Activated CD8-positive, alpha-beta memory T cell treated with anti-CD3 and anti-CD28 coated beads, Interleukin-2, amount 10 ng/mL, durations not matched to agents 7 days and 5 days (primary cell): ENCODE measurements at regions not wholly inside any gene's neighbourhood (a gene's known extent, or its start where the extent isn't known, plus 50 kb on each side); places are given as distances from the start of the nearest gene placed in this dataset.
"Not testable (repeated sequence)": the region's sequence is repeated elsewhere in the genome, so short reads cannot be mapped to it uniquely, and the experiment has no call there.

Experiments
- ATAC-seq: fragments of 150-1000 bp; cut with Tn5 transposase; one replicate; pipeline ENCODE4 v1.10.0; 2021; ENCODE audit warnings: moderate library complexity
- CTCF ChIA-PET: fragments of 350-600 bp; sonication (Branson Sonifier 250); formaldehyde crosslinking; loops from one replicate; lab custom pipeline; 2021; ENCODE audit warnings: antibody characterized with exemption; lab: Charles Lee
- DNase-seq: peaks from one replicate; pipeline ENCODE4 v3.0.0-alpha.2; 2020
- H3K27ac Mint-ChIP-seq: one replicate; pipeline ENCODE4 v1.8.0; 2021; ENCODE audit warnings: mild to moderate bottlenecking, mixed read lengths
- H3K27me3 Mint-ChIP-seq: one replicate; pipeline ENCODE4 v1.8.0; 2021; ENCODE audit warnings: mixed read lengths
- H3K36me3 Mint-ChIP-seq: one replicate; pipeline ENCODE4 v1.8.0; 2021; ENCODE audit warnings: mild to moderate bottlenecking, mixed read lengths
- H3K4me1 Mint-ChIP-seq: one replicate; pipeline ENCODE4 v1.8.0; 2021; ENCODE audit warnings: mixed read lengths
- H3K4me3 Mint-ChIP-seq: one replicate; pipeline ENCODE4 v1.8.0; 2021; ENCODE audit warnings: mild to moderate bottlenecking, moderate library complexity, mixed read lengths
- H3K9me3 Mint-ChIP-seq: one replicate; pipeline ENCODE4 v1.8.0; 2022; ENCODE audit warnings: low read depth, mixed read lengths

DNA sequence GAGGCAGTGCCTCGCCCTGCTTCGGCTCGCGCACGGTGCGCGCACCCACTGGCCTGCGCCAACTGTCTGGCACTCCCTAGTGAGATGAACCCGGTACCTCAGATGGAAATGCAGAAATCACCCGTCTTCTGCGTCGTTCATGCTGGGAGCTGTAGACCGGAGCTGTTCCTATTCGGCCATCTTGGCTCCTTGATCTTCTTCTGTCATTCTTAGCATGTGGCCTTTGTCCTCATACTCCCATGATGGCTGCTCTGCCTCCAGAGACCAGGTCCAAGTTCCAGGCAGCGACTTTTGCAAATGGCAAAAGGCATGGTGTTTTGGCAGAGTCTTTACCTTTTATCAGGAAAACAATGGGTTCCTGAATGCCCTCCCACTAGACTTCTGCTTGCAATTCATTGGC lies 102.6 kb upstream of the SKOR2 start:
- H3K9me3 Mint-ChIP-seq, DNase-seq, H3K27me3 Mint-ChIP-seq, H3K36me3 Mint-ChIP-seq, H3K4me3 Mint-ChIP-seq, H3K4me1 Mint-ChIP-seq, CTCF ChIA-PET, ATAC-seq, H3K27ac Mint-ChIP-seq: not testable (repeated sequence)

DNA sequence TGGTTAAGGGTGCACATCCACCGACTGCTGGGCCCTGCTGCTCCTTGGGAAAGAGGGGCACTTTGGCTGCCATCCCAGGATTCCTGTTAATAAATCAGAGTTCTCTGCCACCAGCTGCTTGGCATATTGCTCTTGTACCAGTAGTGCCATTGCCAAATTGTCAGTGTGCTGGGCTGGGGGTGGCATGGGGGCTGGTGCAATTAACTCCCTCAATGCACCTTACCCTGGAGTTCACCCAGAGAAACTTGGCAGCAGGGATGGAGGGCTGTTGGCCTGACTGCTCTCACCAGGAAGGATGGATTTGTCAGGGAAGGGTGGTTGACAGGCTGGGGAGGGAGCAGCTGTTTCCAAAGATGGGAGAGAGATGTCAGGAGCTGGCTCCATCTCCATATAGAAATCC lies 94.6 kb upstream of the SKOR2 start:
- H3K36me3 Mint-ChIP-seq: no peaks in the 10 kb centered on the region
- H3K4me1 Mint-ChIP-seq: no peaks in the 10 kb centered on the region
- ATAC-seq: no peak
- DNase-seq: no peak
- no peaks in the 10 kb centered on the region for H3K27me3 Mint-ChIP-seq
- no peak overlapping the region for H3K27ac Mint-ChIP-seq
- H3K9me3 Mint-ChIP-seq: no peaks in the 10 kb centered on the region
- H3K4me3 Mint-ChIP-seq: no peak overlapping the region
- CTCF ChIA-PET: no interaction called here

DNA sequence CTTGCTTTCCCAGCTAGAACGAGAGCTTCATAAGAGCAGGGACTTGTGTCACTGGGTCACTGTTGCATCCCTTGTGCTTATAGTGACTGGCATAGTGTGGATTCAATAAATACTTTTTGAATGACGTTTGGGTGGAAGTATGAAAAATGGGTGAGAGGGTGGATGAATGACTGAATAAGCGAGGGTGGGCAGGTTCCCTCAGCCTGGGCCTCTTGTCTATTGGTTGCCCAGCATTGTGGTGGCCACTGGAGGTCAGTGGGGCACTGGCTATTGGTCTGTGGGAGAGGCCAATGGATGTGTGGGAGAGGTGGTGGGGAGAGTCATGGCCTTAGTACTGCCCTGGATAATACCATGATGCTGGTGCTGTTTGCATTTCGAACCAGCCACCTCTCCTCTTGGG lies 93.8 kb upstream of the SKOR2 start:
- Mint-ChIP-seq H3K27ac (no peak overlapping the region), H3K36me3 (no peaks in the 10 kb centered on the region), H3K9me3 (no peaks in the 10 kb centered on the region), H3K4me3 (no peak overlapping the region), H3K27me3 (no peaks in the 10 kb centered on the region), H3K4me1 (no peaks in the 10 kb centered on the region)
- ATAC-seq (no peak), DNase-seq (no peak)
- CTCF ChIA-PET: no interaction called here

DNA sequence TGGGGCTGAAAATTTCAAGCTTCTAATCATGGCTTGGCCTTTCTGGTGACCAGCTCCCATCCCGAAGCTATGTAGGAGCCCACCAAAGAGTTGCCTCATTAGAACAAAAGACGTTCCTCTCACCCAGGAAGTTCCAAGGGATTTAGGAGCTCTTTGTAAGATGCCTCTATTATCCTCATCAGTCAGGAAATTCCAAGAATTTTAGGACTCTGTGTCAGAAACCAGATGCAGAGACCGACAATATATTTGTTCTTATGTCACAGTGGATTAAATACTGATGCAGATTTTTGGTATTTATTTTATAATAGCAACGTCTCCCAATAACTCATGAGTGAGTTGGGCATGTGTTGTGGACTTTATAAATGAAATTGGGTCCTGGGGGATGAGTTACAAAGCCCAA lies 91.8 kb upstream of the SKOR2 start:
- H3K9me3 Mint-ChIP-seq: no peaks in the 10 kb centered on the region
- H3K27me3 Mint-ChIP-seq: peaks cover 3% of the 10 kb centered on the region
- no peaks in the 10 kb centered on the region for H3K36me3 Mint-ChIP-seq
- CTCF ChIA-PET: no interaction called here
- H3K27ac Mint-ChIP-seq: no peak overlapping the region
- ATAC-seq (no peak), DNase-seq (no peak)
- no peaks in the 10 kb centered on the region for H3K4me1 Mint-ChIP-seq
- H3K4me3 Mint-ChIP-seq: no peak overlapping the region

DNA sequence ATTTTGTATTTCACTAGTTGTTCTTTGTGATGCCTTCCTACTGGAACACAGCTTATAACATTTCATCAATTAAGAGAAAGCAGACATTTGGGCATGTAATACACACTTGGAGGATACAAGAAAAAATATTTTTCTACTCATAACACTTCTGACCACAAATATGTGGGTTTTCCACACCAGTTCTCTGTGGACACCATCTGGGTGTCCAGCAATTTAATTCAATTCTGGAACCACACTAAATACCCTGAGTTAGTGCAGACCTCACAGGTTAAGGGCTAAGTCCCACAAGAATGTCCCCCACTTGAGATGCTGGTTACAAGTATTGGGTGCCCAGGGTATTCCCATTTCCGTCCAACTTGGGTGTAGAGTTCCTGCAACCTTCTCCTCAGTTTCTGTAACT lies 91.1 kb upstream of the SKOR2 start:
- Mint-ChIP-seq H3K4me3 (no peak overlapping the region), H3K4me1 (no peaks in the 10 kb centered on the region), H3K27ac (no peak overlapping the region), H3K9me3 (no peaks in the 10 kb centered on the region), H3K36me3 (no peaks in the 10 kb centered on the region), H3K27me3 (peaks cover 3% of the 10 kb centered on the region)
- ATAC-seq: no peak
- CTCF ChIA-PET: no interaction called here
- no peak for DNase-seq

DNA sequence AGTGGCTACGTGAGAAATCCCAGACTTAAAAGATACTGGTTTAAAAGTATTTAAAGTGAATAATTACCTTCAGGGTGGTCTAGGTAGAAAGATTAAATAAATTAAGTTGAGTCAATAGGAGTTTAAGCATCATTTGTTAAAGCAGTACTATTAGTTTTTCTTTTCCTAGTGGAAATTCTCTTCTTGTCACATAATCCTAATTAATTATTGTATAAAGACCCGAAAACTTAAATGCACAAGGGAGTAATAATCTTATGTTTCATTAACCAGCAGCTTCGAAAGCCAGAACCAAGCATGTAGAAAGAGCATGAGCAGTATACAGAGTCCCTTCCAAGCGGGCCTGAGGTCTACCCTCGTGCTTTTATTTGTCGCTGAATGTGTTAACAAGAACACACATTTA lies 90.2 kb upstream of the SKOR2 start:
- peaks cover 3% of the 10 kb centered on the region for H3K27me3 Mint-ChIP-seq
- CTCF ChIA-PET: no interaction called here
- H3K9me3 Mint-ChIP-seq: no peaks in the 10 kb centered on the region
- H3K4me1 Mint-ChIP-seq: no peaks in the 10 kb centered on the region
- no peak overlapping the region for H3K4me3 Mint-ChIP-seq
- ATAC-seq (no peak), DNase-seq (no peak)
- no peak overlapping the region for H3K27ac Mint-ChIP-seq
- H3K36me3 Mint-ChIP-seq: no peaks in the 10 kb centered on the region

DNA sequence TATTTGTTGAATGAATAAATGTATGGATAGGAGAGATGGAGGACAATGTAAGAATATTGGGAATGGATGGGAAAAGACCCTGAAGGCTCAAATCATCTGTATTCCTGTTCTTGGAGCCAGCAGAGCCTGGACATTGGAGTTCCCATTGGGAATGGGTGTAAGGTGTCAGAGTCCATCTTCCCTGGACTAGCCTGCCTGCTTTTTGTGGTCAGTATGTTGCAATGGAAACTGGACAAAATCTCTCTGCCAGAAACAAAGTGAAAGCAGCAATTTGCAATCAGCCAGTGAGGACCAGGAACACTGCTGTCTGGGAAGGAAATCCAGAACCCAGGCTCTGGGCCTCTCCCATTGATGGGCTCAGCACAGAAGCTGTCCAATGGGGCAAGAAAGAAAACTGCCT lies 83.5 kb upstream of the SKOR2 start:
- Mint-ChIP-seq H3K27ac (no peak overlapping the region), H3K9me3 (no peaks in the 10 kb centered on the region), H3K36me3 (no peaks in the 10 kb centered on the region), H3K4me3 (no peak overlapping the region), H3K4me1 (no peaks in the 10 kb centered on the region), H3K27me3 (peaks cover 20% of the 10 kb centered on the region)
- DNase-seq: no peak
- ATAC-seq: no peak
- CTCF ChIA-PET: no interaction called here

DNA sequence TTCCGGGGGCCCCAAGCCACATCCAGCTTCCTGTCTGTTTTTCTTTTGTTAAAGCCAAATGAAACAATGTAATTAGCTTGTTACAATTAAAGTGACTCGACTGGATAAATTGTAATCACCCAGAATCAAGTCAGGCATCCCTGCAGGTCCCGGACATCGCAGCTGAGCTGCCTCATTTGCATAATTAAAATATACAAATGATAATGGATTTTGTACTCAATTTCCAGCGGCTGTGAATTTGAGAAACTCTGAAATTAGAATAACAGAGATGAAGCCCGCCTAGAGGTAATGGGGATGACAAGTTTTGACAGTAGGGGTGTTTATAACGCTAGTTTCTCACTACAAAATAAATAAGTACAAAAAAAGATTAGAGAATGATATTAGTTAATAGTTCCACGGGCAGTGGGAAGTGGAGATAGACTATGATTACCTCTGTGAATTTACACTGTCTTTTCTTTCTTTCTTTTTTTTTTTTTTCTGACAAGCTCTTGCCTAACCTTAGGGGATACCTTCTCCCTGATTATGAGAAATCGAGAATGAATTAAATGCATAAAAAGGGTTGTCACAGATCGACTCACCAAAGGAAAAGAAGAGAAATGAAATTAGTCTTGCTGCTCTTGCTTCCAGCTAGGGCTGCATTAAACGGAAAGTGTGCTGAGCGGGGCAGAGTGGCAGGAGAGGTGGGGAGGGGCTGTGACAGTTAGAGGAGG lies 82.6 kb upstream of the SKOR2 start:
- Mint-ChIP-seq H3K9me3 (no peaks in the 10 kb centered on the region), H3K4me1 (no peaks in the 10 kb centered on the region), H3K36me3 (no peaks in the 10 kb centered on the region), H3K4me3 (no peak overlapping the region), H3K27me3 (peaks cover 17% of the 10 kb centered on the region), H3K27ac (no peak overlapping the region)
- CTCF ChIA-PET: no interaction called here
- ATAC-seq: no peak
- DNase-seq: no peak

DNA sequence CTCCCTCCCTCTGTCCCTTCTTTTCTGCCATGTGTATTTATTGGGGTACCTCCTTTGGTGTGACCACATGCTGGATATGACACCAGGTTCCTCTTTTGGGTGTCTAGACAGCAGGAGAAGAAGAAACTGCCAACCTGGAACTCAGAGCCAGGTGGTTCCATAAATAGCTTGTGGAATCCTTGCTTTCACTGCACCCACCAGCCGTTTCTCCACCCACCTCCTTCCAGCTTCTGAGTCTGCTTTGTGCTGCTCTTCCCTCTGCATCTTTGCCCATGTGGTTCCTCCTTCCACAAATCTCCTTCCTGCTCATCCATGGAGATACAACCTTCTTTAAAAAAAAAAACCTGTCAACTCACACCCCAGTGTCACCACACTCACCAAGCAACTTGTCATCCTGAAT lies 80.2 kb upstream of the SKOR2 start:
- CTCF ChIA-PET: no interaction called here
- Mint-ChIP-seq H3K4me3 (no peak overlapping the region), H3K4me1 (no peaks in the 10 kb centered on the region), H3K27me3 (peaks cover 17% of the 10 kb centered on the region), H3K27ac (no peak overlapping the region), H3K9me3 (no peaks in the 10 kb centered on the region), H3K36me3 (no peaks in the 10 kb centered on the region)
- DNase-seq: no peak
- no peak for ATAC-seq

DNA sequence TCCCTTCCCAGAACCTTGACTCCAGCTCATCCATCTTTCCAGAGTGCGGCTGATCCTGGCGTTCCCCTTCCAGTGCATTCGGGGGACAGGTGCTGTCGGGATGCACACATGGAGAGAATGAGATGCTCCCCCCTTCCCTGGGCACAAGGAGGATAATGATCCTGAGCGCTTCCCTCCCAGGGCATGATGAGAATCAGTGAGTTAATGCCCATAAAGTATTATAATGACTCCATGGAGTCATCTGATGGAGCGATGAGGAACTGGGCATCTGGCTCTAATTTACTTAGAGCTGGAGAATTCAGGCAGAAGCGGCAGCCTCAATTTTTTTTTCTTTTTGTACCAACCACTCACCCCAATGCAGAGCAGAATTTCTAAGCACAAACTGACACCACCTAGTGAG lies 79.6 kb upstream of the SKOR2 start:
- no peaks in the 10 kb centered on the region for H3K9me3 Mint-ChIP-seq
- H3K4me3 Mint-ChIP-seq: no peak overlapping the region
- no peak overlapping the region for H3K27ac Mint-ChIP-seq
- no peak for DNase-seq
- no peaks in the 10 kb centered on the region for H3K36me3 Mint-ChIP-seq
- no peak for ATAC-seq
- no peaks in the 10 kb centered on the region for H3K4me1 Mint-ChIP-seq
- CTCF ChIA-PET: no interaction called here
- peaks cover 17% of the 10 kb centered on the region for H3K27me3 Mint-ChIP-seq

DNA sequence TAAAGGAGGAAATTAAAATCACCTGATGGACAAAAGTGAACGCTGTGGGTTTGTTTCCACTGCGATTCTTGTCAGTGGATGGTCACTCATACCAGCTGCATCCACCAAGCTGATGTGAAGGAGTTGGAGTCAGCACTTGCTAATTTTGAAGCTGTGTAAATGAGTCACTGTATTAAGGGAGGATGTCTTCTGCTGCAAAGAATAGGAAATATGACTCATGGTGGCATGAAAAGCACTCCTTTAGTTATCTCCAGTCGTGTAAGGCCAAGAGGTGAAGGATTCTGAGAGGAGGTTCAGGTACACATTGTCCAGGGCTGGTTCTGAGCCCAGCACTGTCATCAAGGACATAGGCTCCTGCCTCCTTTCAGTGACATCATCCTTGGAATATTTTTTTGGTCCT lies 71.7 kb upstream of the SKOR2 start:
- CTCF ChIA-PET: interaction anchor here (1.5 kb wide), 1 partner anchor 426 kb away, joined by 3 read pairs; no protein-coding TSS in a partner anchor
- Mint-ChIP-seq H3K9me3 (no peaks in the 10 kb centered on the region), H3K4me1 (peaks cover 16% of the 10 kb centered on the region), H3K27ac (no peak overlapping the region), H3K27me3 (peaks cover 7% of the 10 kb centered on the region), H3K36me3 (no peaks in the 10 kb centered on the region), H3K4me3 (no peak overlapping the region)
- ATAC-seq (peak; percentile 42), DNase-seq (no peak)

DNA sequence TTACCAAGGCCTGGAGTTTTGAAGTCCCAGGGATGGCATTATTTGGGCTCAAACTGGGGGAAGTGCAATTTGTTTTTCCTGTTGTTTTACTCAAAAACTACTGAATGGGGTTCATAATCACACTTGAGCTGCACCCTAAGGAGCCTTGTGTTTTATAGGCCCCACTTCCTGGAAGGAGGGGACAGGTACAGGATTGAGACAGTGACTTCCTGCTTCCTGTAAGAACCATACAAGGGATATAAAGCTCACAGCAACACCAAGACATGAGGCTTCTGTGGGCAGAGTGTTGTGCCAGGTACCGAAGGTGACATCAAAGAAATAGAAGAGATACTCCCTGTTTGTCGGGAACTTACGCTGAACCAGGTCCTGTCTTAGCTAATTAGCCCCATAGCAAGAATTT lies 70.4 kb upstream of the SKOR2 start:
- H3K4me3 Mint-ChIP-seq: no peak overlapping the region
- no peak overlapping the region for H3K27ac Mint-ChIP-seq
- peaks cover 16% of the 10 kb centered on the region for H3K4me1 Mint-ChIP-seq
- H3K27me3 Mint-ChIP-seq: peaks cover 7% of the 10 kb centered on the region
- no peaks in the 10 kb centered on the region for H3K9me3 Mint-ChIP-seq
- DNase-seq (no peak), ATAC-seq (peak; percentile 51)
- no peaks in the 10 kb centered on the region for H3K36me3 Mint-ChIP-seq
- CTCF ChIA-PET: interaction anchor here (1.5 kb wide), 1 partner anchor 427 kb away, joined by 3 read pairs; no protein-coding TSS in a partner anchor

DNA sequence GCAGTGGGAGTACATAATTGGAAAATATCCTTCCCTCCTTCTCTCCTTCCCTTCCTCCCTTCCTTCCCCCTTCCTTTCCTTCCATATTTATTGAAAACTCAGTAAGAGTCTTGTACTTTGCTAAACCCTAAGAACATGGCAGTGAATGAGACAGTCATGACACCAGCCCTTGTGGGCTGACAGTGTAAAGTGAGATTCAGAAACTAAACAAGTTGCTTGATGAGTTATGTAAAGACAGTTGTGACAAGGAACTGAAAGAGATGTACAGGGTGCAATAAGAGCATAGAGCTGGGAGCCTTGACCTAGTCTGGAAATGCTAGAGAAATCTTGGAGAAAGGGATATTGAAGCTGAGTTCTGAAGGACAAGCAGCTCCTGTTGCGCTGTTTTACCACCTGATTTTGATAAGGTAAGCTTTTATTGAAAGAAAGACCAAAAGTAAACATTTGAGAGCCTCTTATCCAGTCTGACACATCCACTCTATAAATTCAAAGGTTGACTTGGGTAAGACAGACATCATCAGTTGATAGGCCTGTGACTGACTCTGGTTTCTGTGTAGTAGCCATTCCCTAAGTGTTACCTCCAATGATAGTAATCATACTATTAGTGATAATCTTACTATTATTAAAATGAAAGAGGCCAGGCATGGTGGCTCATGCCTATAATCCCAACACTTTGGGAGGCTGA lies 66.5 kb upstream of the SKOR2 start:
- CTCF ChIA-PET: no interaction called here
- Mint-ChIP-seq H3K4me3 (no peak overlapping the region), H3K27ac (no peak overlapping the region), H3K4me1 (peaks cover 10% of the 10 kb centered on the region), H3K27me3 (peaks cover 7% of the 10 kb centered on the region), H3K9me3 (no peaks in the 10 kb centered on the region), H3K36me3 (no peaks in the 10 kb centered on the region)
- DNase-seq (no peak), ATAC-seq (no peak)

DNA sequence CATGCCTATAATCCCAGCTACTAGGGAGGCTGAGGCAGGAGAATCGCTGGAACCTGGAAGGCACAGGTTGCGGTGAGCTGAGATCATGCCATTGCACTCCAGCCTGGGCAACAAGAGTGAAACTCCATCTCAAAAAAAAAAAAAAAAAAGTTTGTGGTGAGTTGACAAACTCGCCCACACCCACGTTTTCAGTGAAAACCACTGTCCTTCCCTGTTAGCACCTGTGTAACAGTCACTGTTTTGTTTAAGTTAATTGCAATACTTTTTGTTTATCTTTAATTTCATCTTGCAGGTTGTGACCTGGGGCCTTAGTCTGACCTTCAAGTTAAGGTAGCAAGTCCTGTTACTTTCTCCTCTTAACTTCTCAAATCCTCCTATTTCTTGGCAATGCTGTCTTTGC lies 65.5 kb upstream of the SKOR2 start:
- DNase-seq (no peak), ATAC-seq (no peak)
- Mint-ChIP-seq H3K27ac (no peak overlapping the region), H3K36me3 (no peaks in the 10 kb centered on the region), H3K4me3 (no peak overlapping the region), H3K4me1 (peaks cover 5% of the 10 kb centered on the region), H3K27me3 (peaks cover 7% of the 10 kb centered on the region), H3K9me3 (no peaks in the 10 kb centered on the region)
- CTCF ChIA-PET: no interaction called here
